ENCODE measurements at regions not wholly inside any gene's neighbourhood (a gene's known extent, or its start where the extent isn't known, plus 50 kb on each side); places are given as distances from the start of the nearest gene placed in this dataset.

DNA sequence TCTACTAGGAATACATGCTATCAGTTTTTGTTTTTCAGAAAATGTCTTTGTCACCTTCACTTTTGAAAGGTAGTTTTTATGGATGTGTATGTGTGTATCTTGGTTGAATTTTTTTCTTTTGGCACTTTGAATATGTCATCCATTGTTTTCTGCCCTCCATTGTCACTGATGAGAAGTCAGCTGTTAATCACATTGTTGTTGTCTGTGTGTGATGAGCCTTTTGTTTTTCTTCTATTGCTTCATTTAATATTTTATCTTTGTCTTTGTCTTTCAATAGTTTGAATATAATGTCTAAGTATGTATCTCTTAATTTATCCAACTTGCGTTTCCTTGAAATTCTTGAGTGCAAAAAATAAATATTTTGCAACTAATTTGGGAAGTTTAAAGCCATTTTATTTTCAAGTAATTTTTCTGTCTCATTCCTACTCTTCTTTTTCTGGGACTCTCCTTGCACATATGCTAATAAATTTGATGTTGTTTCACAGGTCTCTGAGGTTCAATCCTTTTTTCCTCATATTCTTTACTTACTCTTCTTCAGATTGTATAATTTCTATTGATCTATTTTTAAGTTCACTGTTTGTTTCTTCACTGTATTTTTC lies 546.9 kb upstream of the GHITM start:
- DNase-seq = no peak

- no peak for DNase-seq
These were observed 535.6 kb upstream of the GHITM start for GRCh38 chr10:83603708-83604107.

DNA sequence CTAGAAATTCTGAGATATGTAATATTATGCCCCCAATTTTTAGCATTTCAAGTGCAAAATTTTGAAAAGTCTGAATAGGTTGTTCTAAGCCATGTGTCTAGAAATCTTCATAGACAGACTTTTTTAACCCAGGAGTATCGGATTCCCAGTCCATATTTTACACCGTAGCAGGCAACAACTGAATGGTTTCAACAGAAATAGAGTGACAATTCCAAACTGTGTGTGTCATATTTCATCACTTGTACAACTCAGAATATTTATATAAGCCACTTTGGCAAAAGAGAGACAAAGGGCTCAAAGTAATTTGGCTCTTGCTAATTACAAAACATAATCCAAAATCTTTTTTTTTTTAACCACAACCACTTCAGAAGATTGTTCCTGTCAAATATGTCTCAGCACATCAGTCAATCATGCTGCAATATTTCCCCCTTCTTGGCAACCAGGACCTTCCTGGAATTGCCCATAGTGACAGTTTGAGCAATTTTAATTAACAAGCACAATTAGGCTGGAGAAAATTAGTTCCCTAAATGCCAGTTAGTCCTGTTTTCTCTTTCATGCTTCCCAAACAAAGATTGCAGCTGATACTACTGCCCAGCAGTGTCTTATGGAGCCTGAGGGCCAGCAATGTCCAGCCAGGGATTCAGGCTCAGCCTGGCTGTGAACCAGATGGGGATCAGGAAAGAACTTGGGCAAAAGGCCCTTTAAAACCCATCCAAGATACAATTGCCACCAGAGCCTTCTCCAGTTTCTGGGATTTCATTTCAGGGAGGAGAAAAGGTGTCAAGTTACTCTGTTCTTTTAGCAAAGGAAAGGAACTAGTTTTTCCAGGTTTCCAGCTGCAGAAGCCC lies 533.3 kb upstream of the GHITM start:
- no peak for DNase-seq

DNA sequence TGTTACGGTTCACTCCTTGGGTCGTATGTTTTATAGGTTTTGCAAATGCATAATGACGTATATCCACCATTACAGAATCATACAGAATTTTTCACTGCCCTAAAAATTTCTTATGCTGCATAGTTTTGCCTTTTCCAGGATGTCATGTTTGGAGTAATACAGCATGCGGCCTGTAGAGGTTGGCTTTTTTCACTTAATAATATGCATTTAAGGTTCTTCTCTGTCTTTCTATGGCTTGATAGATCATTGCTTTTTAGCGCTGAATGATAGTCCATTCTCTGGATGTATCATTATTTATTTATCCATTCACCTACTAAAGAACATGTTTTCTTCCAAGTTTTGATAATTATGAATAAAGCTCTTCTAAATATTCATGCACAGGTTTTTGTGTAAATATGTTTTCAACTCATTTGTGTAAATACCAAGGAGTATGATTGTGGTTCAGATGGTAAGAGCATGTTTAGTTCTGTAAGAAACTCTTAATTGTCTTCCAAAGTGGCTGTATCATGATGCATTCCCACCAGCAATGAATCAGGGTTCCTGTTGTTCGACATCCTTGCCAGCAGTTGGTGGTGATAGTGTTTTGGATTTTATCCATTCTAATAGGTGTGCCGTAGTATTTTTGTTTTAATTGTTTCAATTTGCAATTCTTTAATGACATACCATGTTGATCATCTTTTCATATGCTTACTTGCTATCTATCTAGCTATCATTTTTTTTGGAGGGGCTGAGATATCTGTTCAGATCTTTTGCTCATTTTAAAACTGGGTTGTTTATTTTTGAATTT lies 531.2 kb upstream of the GHITM start:
- DNase-seq = no peak

DNA sequence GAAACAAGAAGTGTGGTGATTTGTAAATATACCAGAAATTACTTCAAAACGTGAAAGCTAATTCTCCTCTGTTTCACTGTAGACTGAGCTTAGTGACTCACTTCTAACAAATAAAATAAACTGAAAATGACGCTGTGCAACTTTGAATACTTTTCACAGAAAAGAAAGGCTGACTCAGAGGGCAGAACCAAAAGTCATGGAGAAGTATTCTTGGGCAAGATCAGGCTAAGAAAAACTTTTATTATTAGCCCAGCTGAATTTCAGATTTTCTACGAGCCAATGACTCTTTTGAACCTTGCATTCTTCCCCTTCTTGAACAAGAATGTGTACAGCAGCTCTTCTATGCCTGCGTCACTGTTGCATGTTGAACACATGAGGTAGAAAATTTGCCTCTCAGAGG lies 527.3 kb upstream of the GHITM start:
- DNase-seq = no peak

DNA sequence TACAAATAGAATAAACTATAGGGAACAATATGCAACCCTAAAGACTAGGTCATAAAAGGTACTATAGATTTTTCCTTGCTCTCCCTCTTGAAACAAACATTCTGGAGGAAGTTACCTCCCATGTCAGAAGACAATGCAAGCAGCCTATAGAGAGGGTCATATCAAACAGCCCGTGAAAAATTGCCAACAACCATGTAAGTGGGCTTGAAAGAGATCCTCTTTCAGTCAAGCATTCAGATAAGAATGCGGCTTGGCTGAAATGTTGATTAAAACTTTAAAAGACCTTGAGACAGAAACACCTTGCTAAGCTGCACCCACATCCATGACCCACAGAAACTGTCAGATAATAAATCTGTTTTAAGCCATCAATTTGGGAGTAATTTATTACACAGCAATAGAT lies 526.6 kb upstream of the GHITM start:
- no peak for DNase-seq

DNA sequence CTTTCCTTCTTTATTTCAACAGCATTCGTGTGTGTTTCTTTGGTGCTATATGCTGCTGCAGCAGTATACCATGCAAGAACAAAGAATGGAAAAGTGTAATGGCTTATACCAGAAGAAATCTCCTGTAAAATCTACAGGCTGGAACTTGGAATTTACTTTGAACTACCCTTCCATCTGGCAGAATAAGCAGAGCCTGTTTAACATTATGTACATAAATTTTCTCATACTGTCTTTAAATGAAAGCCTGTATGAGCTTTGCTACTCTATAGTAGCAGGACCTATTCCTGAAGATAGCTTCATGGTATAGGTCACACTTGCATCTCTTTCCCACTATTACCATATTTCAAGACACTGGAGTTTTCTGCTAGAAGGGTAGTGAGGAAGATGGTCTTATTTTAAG lies 522.1 kb upstream of the GHITM start:
- no peak for DNase-seq

GRCh38 chr10:83617692-83618545 lies 521.4 kb upstream of the GHITM start:
- DNase-seq = no peak

GRCh38 chr10:83625831-83626360 lies 513.4 kb upstream of the GHITM start:
- no peak for DNase-seq

DNA sequence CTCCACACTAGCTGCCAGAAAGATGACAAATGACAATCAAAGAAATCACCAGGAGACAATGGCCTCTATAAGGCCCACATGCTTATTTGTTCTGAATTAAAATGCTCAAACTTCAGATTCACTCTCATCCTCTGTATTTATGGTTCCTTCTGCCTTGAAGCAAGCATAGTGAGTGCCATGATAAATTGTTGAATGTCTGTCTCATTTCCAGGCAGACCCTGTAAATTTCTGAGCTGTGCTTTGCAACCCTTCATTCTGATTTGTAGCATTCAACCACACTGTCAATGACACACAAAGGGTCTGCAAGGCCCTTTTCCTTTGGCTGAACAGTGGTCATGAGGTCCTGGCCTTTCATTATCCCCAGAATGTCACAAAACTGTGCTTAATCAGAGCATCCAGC lies 506.6 kb upstream of the GHITM start:
- no peak for DNase-seq

- no peak for DNase-seq
These were observed 505.8 kb upstream of the GHITM start for GRCh38 chr10:83633547-83633946.

GRCh38 chr10:83636826-83637225 lies 502.5 kb upstream of the GHITM start:
- DNase-seq = no peak

- no peak for DNase-seq
These were observed 491.8 kb upstream of the GHITM start for GRCh38 chr10:83647526-83647925.

GRCh38 chr10:83648201-83648600 lies 491.1 kb upstream of the GHITM start:
- DNase-seq = no peak

DNA sequence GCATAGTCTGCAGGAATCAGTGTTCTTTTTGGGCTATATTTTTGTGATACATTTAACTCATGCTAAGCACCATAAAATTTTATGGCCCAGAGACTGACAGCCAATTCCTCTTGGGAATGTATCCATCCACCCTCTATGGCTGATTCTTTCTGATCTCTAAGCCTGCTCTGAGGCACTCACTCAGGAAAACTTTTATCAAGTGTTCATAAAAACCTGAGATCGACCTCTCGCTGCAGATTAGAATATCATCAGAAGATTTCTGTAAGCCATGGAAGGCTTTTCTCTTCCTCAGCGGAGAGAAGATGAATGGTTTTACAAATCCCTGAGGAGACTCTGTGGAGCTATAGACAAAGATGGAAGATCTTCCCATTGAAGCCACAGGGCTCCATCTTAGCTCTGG lies 489.8 kb upstream of the GHITM start:
- DNase-seq = no peak

GRCh38 chr10:83654689-83655088 lies 484.6 kb upstream of the GHITM start:
- no peak for DNase-seq

DNA sequence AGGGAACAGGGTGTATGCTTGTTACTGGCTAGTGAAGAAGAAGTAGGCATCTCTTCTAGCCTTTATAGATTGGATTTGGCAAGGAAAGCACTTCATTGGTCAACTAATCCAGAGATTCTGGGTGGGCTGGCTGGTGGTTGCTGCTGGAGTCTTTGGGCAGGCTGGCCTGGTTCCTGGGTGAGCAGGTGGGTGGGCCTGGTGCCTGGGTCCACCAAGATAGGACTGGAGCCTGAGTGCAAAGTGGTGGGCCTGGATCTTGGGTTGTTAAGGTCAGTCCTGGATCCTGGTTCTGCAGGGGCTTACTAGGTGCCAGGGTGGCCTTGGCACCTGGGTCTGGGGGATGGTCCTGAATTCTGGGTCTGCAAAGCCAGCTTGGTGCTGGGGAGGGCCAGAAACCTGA lies 482.4 kb upstream of the GHITM start:
- no peak for DNase-seq

DNA sequence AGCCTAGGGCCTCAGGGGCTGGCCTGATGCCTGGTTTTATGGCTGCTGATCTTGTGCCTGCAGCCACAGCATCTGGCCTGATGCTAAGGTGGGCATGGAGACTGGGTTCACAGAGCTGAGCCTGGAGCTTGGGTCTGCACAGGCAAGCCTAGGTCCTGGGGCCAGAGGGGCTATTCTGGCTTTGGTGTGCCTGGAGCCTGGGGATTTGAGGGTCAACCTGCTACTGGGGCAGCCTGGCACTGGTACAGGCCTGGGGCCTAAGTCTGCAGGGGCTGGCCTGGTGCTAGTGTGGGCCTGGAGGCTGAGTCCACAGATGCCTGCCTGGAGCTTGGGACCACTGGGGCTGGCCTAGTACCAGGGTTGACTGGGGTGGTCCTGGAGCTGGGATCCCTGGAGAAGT lies 481.8 kb upstream of the GHITM start:
- DNase-seq = no peak

DNA sequence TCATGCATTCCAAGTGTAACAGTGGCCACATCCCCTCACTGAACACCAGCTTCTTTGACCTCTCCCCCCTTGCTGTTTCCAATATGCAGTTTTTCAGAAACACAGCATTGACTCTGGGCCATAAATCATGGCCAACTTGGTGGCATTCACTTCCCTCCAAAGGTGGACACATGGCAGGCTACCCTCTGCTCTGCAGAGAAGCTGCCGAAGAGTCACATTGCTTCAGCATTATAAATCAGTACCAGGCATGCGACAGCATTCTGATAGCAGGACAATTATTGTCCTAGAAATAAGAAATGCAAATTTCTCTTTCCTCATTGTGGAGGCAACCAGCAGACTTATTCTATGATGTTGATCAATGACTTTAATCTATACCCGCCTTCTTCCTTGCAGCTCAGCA lies 475.4 kb upstream of the GHITM start:
- no peak for DNase-seq

DNA sequence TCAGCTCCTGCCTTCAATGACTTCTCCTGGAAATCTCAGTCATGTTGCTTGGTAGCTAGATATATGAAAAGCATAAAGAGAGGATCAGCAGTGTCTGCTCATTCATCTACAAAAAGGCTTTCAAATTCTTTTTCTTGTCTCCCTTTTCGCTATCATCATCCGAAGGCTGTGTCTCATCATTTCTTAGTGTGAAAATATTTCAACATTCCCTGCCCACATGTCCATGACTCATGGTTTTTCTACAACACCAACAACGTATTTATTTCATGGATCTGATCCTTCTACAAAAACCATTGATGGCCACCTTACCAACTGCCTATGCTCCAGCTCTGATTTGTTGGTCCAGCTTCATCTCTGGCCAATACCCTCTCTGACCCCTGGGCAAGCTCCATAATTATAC lies 472.5 kb upstream of the GHITM start:
- no peak for DNase-seq

- DNase-seq = no peak
These were observed 471.7 kb upstream of the GHITM start for GRCh38 chr10:83667594-83667993.

- DNase-seq = no peak
These were observed 466.0 kb upstream of the GHITM start for GRCh38 chr10:83673316-83673715.

DNA sequence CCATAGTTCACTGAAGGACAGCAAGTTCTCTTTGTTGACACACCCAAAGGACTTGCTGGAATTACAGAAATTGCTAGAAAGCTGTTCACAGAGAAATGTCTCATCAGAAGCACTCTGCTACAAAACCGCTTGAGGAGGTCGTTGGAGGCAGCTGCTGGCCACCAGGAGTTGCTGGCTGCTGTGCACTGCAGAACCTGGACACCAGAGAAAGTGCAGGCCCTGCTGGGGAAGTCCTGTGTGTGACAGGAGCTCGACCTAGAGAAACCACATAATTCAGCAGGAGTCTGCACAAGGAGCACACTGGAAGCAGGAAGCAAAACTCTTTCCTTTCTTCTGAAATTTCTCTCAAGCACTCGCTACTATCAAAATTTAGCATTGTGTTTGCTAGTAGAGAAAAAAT lies 461.5 kb upstream of the GHITM start:
- DNase-seq = no peak

Measured in NCI-H526 treated with DMSO at 0.1 percent for 48 hours (cell line).